Transverse colon (tissue), 4 donors: ENCODE measurements at regions not wholly inside any gene's neighbourhood (a gene's known extent, or its start where the extent isn't known, plus 50 kb on each side); places are given as distances from the start of the nearest gene placed in this dataset.

Source experiments
- EP300 ChIP-seq: sonication (generic); formaldehyde crosslinking; IDR thresholded peaks from one replicate; pipeline ENCODE4 v1.6.1; 2017; ENCODE audit warnings: antibody characterized with exemption, low read depth
- POLR2A ChIP-seq: fragments of 450-650 bp; IDR thresholded peaks from one replicate; pipeline ENCODE4 v1.6.1; 2016; ENCODE audit warnings: antibody characterized with exemption, mild to moderate bottlenecking, moderate library complexity
- POLR2AphosphoS5 ChIP-seq, 3 donors: sonication (generic); formaldehyde crosslinking; IDR thresholded peaks; one replicate each; pipeline ENCODE4 v1.6.1; 2016; ENCODE audit warnings: antibody characterized with exemption in 3 of 3
- TF ChIP-seq, protein P1 (sequence below), 5 experiments: fragments of 200-600 bp in 3 of 5; fragments of 450-650 bp in 2 of 5; sonication (generic) in 3 of 5; IDR thresholded peaks; 1 replicate in 2 of 5; 2 replicates in 3 of 5; pipeline ENCODE4 v1.5.1; 2016 to 2017; ENCODE audit warnings: antibody characterized with exemption in 5 of 5, inconsistent platforms in 3 of 5, mild to moderate bottlenecking in 2 of 5, moderate library complexity in 1 of 5

DNA sequence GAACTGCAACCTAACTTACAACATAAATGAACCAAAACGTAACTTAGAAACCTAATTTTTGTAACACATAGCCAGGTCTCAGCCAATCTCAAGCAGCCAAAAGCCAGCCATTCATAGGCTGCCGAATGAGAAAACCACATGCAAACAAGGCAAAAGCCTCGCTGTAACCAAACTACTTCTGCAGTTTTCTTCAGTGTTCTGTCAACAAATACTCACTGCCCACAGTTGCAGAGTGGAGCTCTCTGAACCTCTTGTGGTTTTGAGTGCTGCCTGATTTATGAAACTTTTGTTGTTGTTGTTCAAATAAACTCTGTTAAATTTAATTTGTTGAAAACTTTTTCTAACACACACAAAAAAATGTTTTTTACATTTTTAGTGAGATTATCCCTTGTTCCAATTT is 251.2 kb downstream of the PAPSS1 start:
- TF ChIP-seq POLR2A (no peak), POLR2AphosphoS5 (IDR thresholded peaks at IDR 0.05) (no peak), EP300 (no peak)
- TF ChIP-seq, protein P1, sequence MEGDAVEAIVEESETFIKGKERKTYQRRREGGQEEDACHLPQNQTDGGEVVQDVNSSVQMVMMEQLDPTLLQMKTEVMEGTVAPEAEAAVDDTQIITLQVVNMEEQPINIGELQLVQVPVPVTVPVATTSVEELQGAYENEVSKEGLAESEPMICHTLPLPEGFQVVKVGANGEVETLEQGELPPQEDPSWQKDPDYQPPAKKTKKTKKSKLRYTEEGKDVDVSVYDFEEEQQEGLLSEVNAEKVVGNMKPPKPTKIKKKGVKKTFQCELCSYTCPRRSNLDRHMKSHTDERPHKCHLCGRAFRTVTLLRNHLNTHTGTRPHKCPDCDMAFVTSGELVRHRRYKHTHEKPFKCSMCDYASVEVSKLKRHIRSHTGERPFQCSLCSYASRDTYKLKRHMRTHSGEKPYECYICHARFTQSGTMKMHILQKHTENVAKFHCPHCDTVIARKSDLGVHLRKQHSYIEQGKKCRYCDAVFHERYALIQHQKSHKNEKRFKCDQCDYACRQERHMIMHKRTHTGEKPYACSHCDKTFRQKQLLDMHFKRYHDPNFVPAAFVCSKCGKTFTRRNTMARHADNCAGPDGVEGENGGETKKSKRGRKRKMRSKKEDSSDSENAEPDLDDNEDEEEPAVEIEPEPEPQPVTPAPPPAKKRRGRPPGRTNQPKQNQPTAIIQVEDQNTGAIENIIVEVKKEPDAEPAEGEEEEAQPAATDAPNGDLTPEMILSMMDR (IDR thresholded peaks at IDR 0.05), result no peak
